ENCODE measurements at regions not wholly inside any gene's neighbourhood (a gene's known extent, or its start where the extent isn't known, plus 50 kb on each side); places are given as distances from the start of the nearest gene placed in this dataset.

DNA sequence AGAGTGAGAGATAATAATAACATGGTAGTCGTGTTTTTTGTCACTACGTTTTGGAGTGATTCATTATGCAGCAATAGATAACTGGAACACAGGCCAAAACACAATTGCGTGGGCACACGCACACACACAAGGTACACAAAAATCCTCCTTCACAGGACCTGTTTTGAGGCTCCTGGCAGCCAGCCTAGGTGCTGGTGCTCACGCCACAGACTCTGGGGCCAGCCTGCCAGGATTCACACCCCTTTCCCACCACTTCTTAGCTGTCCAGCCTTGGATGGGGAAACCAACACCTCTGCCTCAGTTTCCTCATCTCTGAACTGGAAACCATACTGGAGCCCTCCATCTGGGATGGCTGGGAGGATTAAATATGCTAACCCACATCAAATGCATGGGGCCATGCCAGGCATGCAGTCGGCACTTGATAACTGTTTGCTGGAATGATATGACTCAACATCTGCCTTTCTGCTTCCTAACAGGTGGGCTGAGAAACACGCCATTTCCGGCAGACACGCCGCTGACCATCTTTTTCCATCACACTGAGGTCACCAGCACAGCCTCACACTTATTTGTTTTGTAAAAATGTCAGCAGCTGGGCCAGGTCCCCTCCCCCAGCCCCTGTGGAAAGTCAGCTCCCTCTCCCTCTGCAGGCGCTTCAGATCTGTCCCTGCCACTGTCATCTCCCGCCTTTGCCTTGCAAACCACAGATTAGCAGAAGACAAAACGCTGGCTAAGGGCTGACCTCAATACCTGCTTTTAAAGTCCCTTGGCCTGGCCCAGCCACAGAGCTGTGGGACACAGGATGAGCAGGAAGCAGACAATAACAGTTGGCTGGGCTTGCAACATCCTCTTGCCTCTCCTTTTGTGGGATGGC, 237.5 kb downstream of the BCOR start (continued):
- no peak for TF ChIP-seq SIX5 (IDR thresholded peaks at IDR 0.05; ENCODE audit: borderline replicate concordance in 1 of 2, insufficient read depth in 1 of 2, low read depth in 1 of 2, low read length in 2 of 2)
- no peak for TF ChIP-seq CC2D1A (IDR thresholded peaks at IDR 0.05)
- TF ChIP-seq TCFL5 (CRISPR knock-in tag; conservative IDR thresholded peaks at IDR 0.05) = no peak
- TF ChIP-seq HNRNPLL (IDR thresholded peaks at IDR 0.05; ENCODE audit: low read depth, low read length, poor library complexity, severe bottlenecking) = no peak
- no peak for TF ChIP-seq CREBBP (IDR thresholded peaks at IDR 0.05; ENCODE audit: low read depth, low read length)
- TF ChIP-seq, protein P1, sequence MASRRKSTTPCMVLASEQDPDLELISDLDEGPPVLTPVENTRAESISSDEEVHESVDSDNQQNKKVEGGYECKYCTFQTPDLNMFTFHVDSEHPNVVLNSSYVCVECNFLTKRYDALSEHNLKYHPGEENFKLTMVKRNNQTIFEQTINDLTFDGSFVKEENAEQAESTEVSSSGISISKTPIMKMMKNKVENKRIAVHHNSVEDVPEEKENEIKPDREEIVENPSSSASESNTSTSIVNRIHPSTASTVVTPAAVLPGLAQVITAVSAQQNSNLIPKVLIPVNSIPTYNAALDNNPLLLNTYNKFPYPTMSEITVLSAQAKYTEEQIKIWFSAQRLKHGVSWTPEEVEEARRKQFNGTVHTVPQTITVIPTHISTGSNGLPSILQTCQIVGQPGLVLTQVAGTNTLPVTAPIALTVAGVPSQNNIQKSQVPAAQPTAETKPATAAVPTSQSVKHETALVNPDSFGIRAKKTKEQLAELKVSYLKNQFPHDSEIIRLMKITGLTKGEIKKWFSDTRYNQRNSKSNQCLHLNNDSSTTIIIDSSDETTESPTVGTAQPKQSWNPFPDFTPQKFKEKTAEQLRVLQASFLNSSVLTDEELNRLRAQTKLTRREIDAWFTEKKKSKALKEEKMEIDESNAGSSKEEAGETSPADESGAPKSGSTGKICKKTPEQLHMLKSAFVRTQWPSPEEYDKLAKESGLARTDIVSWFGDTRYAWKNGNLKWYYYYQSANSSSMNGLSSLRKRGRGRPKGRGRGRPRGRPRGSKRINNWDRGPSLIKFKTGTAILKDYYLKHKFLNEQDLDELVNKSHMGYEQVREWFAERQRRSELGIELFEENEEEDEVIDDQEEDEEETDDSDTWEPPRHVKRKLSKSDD (conservative IDR thresholded peaks at IDR 0.05; ENCODE audit: low read length) = no peak
- no peak for TF ChIP-seq ADNP (tag; IDR thresholded peaks at IDR 0.05)
- TF ChIP-seq, protein P2, sequence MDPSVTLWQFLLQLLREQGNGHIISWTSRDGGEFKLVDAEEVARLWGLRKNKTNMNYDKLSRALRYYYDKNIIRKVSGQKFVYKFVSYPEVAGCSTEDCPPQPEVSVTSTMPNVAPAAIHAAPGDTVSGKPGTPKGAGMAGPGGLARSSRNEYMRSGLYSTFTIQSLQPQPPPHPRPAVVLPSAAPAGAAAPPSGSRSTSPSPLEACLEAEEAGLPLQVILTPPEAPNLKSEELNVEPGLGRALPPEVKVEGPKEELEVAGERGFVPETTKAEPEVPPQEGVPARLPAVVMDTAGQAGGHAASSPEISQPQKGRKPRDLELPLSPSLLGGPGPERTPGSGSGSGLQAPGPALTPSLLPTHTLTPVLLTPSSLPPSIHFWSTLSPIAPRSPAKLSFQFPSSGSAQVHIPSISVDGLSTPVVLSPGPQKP (CRISPR knock-in tag; IDR thresholded peaks at IDR 0.05) = no peak
- no peak for TF ChIP-seq ZNF444 (CRISPR knock-in tag; IDR thresholded peaks at IDR 0.05)
- TF ChIP-seq, protein P3, sequence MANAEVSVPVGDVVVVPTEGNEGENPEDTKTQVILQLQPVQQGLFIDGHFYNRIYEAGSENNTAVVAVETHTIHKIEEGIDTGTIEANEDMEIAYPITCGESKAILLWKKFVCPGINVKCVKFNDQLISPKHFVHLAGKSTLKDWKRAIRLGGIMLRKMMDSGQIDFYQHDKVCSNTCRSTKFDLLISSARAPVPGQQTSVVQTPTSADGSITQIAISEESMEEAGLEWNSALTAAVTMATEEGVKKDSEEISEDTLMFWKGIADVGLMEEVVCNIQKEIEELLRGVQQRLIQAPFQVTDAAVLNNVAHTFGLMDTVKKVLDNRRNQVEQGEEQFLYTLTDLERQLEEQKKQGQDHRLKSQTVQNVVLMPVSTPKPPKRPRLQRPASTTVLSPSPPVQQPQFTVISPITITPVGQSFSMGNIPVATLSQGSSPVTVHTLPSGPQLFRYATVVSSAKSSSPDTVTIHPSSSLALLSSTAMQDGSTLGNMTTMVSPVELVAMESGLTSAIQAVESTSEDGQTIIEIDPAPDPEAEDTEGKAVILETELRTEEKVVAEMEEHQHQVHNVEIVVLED (CRISPR knock-in tag; IDR thresholded peaks at IDR 0.05) = no peak
- no peak for TF ChIP-seq IRF2 (CRISPR knock-in tag; IDR thresholded peaks at IDR 0.05)
- TF ChIP-seq KLF6 (CRISPR knock-in tag; IDR thresholded peaks at IDR 0.05; ENCODE audit: borderline replicate concordance) = no peak
- TF ChIP-seq ZNF551 (CRISPR knock-in tag; IDR thresholded peaks at IDR 0.05) = no peak
- TF ChIP-seq MED1 (CRISPR knock-in tag; IDR thresholded peaks at IDR 0.05; ENCODE audit: borderline replicate concordance) = no peak
- no peak for TF ChIP-seq WHSC1 (IDR thresholded peaks at IDR 0.05; ENCODE audit: low read length)
- no peak for TF ChIP-seq ILK (tag; IDR thresholded peaks at IDR 0.05; ENCODE audit: borderline replicate concordance, low read depth)
- TF ChIP-seq ZBTB7A (IDR thresholded peaks at IDR 0.05; ENCODE audit: borderline replicate concordance, control insufficient read depth, low read depth, low read length) = peak; percentile 27; the same call in 1 of the 2 replicates
- no peak for TF ChIP-seq ZNF764 (CRISPR knock-in tag; IDR thresholded peaks at IDR 0.05; ENCODE audit: low read depth)
- no peak for TF ChIP-seq ZBTB1 (CRISPR knock-in tag; IDR thresholded peaks at IDR 0.05; ENCODE audit: borderline replicate concordance, low read depth)
